ENCODE measurements at regions not wholly inside any gene's neighbourhood (a gene's known extent, or its start where the extent isn't known, plus 50 kb on each side); places are given as distances from the start of the nearest gene placed in this dataset.

DNA sequence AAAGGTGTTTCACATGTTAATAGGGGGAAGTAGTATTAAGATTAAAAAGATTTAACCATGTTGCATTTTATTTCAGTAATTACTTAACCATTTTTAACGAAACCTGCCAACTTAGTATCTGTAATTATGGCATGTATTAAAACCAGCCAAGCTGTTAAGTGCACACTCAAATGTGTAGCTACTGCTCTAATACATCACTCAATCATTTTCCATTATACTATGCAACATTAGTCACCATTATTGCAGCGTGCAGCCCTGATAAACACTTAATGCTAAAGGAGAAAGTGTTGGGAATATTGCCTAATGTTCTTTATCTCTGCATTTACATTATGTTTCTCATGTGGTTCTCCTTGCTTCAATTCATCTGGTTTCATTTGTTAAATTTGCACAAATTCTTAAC, 745.9 kb upstream of the FAM98A start (continued):
- TF ChIP-seq, protein P1, sequence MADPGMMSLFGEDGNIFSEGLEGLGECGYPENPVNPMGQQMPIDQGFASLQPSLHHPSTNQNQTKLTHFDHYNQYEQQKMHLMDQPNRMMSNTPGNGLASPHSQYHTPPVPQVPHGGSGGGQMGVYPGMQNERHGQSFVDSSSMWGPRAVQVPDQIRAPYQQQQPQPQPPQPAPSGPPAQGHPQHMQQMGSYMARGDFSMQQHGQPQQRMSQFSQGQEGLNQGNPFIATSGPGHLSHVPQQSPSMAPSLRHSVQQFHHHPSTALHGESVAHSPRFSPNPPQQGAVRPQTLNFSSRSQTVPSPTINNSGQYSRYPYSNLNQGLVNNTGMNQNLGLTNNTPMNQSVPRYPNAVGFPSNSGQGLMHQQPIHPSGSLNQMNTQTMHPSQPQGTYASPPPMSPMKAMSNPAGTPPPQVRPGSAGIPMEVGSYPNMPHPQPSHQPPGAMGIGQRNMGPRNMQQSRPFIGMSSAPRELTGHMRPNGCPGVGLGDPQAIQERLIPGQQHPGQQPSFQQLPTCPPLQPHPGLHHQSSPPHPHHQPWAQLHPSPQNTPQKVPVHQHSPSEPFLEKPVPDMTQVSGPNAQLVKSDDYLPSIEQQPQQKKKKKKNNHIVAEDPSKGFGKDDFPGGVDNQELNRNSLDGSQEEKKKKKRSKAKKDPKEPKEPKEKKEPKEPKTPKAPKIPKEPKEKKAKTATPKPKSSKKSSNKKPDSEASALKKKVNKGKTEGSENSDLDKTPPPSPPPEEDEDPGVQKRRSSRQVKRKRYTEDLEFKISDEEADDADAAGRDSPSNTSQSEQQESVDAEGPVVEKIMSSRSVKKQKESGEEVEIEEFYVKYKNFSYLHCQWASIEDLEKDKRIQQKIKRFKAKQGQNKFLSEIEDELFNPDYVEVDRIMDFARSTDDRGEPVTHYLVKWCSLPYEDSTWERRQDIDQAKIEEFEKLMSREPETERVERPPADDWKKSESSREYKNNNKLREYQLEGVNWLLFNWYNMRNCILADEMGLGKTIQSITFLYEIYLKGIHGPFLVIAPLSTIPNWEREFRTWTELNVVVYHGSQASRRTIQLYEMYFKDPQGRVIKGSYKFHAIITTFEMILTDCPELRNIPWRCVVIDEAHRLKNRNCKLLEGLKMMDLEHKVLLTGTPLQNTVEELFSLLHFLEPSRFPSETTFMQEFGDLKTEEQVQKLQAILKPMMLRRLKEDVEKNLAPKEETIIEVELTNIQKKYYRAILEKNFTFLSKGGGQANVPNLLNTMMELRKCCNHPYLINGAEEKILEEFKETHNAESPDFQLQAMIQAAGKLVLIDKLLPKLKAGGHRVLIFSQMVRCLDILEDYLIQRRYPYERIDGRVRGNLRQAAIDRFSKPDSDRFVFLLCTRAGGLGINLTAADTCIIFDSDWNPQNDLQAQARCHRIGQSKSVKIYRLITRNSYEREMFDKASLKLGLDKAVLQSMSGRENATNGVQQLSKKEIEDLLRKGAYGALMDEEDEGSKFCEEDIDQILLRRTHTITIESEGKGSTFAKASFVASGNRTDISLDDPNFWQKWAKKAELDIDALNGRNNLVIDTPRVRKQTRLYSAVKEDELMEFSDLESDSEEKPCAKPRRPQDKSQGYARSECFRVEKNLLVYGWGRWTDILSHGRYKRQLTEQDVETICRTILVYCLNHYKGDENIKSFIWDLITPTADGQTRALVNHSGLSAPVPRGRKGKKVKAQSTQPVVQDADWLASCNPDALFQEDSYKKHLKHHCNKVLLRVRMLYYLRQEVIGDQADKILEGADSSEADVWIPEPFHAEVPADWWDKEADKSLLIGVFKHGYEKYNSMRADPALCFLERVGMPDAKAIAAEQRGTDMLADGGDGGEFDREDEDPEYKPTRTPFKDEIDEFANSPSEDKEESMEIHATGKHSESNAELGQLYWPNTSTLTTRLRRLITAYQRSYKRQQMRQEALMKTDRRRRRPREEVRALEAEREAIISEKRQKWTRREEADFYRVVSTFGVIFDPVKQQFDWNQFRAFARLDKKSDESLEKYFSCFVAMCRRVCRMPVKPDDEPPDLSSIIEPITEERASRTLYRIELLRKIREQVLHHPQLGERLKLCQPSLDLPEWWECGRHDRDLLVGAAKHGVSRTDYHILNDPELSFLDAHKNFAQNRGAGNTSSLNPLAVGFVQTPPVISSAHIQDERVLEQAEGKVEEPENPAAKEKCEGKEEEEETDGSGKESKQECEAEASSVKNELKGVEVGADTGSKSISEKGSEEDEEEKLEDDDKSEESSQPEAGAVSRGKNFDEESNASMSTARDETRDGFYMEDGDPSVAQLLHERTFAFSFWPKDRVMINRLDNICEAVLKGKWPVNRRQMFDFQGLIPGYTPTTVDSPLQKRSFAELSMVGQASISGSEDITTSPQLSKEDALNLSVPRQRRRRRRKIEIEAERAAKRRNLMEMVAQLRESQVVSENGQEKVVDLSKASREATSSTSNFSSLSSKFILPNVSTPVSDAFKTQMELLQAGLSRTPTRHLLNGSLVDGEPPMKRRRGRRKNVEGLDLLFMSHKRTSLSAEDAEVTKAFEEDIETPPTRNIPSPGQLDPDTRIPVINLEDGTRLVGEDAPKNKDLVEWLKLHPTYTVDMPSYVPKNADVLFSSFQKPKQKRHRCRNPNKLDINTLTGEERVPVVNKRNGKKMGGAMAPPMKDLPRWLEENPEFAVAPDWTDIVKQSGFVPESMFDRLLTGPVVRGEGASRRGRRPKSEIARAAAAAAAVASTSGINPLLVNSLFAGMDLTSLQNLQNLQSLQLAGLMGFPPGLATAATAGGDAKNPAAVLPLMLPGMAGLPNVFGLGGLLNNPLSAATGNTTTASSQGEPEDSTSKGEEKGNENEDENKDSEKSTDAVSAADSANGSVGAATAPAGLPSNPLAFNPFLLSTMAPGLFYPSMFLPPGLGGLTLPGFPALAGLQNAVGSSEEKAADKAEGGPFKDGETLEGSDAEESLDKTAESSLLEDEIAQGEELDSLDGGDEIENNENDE (IDR thresholded peaks at IDR 0.05; ENCODE audit: insufficient replicate concordance, low read length): no peak
- no peak for TF ChIP-seq CREB1 (IDR thresholded peaks at IDR 0.05)

Measured in H1 (cell line).